Skeletal muscle tissue (tissue), 3 donors: ENCODE measurements at regions not wholly inside any gene's neighbourhood (a gene's known extent, or its start where the extent isn't known, plus 50 kb on each side); places are given as distances from the start of the nearest gene placed in this dataset.
"Not testable (repeated sequence)": the region's sequence is repeated elsewhere in the genome, so short reads cannot be mapped to it uniquely, and the experiment has no call there.

Source experiments
- H3K27ac ChIP-seq: one replicate; pipeline ENCODE4 v1.7.0; 2013; ENCODE audit warnings: mild to moderate bottlenecking, low read depth, low read length, inconsistent platforms
- H3K27me3 ChIP-seq, 3 donors: one replicate each; pipeline ENCODE4 v1.7.0; 2013; ENCODE audit warnings: low read length in 3 of 3; ENCODE audit not compliant: control insufficient read depth in 3 of 3, insufficient read depth in 3 of 3
- H3K36me3 ChIP-seq, 3 donors: one replicate each; pipeline ENCODE4 v1.7.0; 2013; ENCODE audit warnings: low read length in 3 of 3; ENCODE audit not compliant: control insufficient read depth in 3 of 3, insufficient read depth in 3 of 3
- H3K4me1 ChIP-seq, 3 donors: one replicate each; pipeline ENCODE4 v1.7.0; 2013; ENCODE audit warnings: low read length in 3 of 3, mild to moderate bottlenecking in 3 of 3; ENCODE audit not compliant: control insufficient read depth in 3 of 3, insufficient read depth in 3 of 3
- H3K4me3 ChIP-seq, 3 donors: one replicate each; pipeline ENCODE4 v1.7.0; 2013; ENCODE audit warnings: low read length in 3 of 3
- H3K9ac ChIP-seq, 3 donors: one replicate each; pipeline ENCODE4 v1.7.0; 2013; ENCODE audit warnings: low read length in 3 of 3, mild to moderate bottlenecking in 3 of 3, moderate library complexity in 2 of 3, low read depth in 1 of 3
- H3K9me3 ChIP-seq, 3 donors: one replicate each; pipeline ENCODE4 v1.7.0; 2013; ENCODE audit warnings: low read length in 3 of 3; ENCODE audit not compliant: control insufficient read depth in 3 of 3
- donor health status: Osteomylitis.

DNA sequence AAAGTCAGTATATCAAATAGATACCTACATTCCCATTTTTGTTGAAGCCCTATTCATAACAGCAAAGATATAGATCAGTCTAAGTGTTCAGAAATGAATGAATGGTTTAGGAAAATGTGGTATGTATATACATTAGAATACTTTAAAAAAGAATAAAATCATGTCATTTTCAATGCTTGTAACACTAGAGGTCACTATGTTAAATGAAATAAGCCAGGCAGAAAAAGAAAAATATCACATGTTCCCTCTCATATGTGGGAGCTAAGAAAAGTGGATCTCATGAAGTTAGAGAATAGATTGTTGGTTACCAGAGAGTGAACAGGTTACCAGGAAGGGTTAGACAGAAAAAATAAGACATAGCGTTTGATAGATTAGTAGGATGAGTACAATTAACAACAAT, 1111.0 kb upstream of the SLC39A10 start:
- Histone ChIP-seq H3K9me3 (no peaks in the 10 kb centered on the region), H3K36me3 (no peaks in the 10 kb centered on the region), H3K27ac (no peak overlapping the region), H3K4me3 (no peak overlapping the region), H3K27me3 (no peaks in the 10 kb centered on the region), H3K9ac (no peak overlapping the region), H3K4me1 (no peaks in the 10 kb centered on the region)

DNA sequence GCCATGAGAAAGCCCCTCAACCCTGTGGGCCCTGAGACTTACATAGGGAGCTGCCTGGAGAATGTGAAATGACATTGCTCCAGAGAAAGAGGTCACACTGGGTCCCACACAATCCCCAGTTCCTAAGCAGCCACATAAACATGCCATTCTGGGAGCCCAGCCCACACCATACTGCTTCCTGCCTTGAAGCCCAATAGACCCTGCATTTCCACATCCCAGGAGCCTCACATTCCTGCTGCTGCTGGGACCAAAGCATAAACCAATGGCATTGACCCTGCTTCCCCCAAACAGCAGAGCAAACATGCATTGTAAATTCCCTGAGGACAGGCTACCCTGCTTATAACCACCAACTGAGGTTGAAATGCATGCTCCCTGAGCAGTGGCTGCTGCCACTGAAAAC, 1117.6 kb upstream of the SLC39A10 start:
- Histone ChIP-seq H3K4me3 (no peak overlapping the region), H3K4me1 (no peaks in the 10 kb centered on the region), H3K36me3 (no peaks in the 10 kb centered on the region), H3K27ac (no peak overlapping the region), H3K9me3 (no peaks in the 10 kb centered on the region), H3K27me3 (no peaks in the 10 kb centered on the region), H3K9ac (no peak overlapping the region)

DNA sequence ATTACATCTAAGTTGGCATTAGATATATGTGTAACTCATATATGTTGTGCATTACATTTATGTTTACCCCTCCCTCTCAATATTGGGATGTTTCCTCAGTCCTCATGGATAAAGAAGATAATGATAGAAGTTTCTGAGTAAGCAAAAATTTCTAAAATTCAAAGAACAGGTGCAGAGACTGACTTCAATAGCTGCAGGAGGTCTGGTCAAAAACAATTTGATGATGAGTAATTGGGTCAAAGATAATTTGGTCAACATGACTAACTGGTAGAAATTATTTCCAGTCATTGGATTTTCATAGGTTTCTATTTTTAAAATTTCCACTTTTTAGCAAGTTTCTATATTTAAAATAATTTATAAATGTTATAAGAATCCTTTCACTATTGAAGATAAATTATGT, 1130.9 kb upstream of the SLC39A10 start:
- no peak overlapping the region for H3K4me3 ChIP-seq
- no peaks in the 10 kb centered on the region for H3K27me3 ChIP-seq
- H3K27ac ChIP-seq: no peak overlapping the region
- H3K9me3 ChIP-seq: no peaks in the 10 kb centered on the region
- H3K9ac ChIP-seq: no peak overlapping the region
- no peaks in the 10 kb centered on the region for H3K36me3 ChIP-seq
- no peaks in the 10 kb centered on the region for H3K4me1 ChIP-seq

DNA sequence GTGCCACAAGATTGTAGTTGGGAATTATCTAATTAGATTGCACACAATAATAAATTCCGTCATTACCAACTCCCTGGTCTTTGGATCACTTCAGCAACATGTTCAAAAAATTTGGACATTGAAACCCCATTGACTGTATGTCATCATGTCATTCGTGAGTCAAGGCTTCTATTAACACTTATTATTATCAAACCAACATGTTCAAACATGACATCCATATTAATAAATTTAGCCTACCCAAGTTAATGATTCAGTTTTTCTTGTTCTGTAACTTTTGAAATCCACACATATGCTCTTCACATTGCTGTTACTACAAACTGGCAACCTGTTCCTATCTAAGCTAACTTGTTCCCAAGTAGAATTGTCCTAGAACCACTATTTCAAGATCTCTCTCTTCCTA, 1142.7 kb upstream of the SLC39A10 start:
- Histone ChIP-seq H3K27ac (no peak overlapping the region), H3K4me3 (no peak overlapping the region), H3K4me1 (no peaks in the 10 kb centered on the region), H3K9me3 (no peaks in the 10 kb centered on the region), H3K36me3 (no peaks in the 10 kb centered on the region), H3K27me3 (no peaks in the 10 kb centered on the region), H3K9ac (no peak overlapping the region)

DNA sequence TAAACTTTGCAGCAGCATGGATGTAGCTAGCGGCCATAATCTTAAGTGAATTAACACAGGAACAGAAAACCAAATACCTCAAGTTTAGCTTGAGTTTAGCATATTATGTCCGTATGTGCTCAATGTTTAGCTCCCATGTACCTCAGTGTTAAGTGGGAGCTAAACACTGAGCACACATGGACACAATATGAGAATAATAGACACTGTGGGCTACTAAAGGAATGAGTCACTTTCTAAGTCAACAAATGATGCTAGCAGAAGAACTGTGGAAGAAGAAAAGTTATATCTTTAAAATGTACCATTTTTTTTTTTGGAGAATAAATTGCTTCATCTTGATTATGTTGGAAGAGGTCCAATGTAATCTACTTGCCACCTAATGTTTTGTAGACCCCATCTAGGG, 1146.0 kb upstream of the SLC39A10 start:
- H3K4me1 ChIP-seq, H3K4me3 ChIP-seq, H3K27me3 ChIP-seq, H3K36me3 ChIP-seq, H3K9me3 ChIP-seq, H3K27ac ChIP-seq, H3K9ac ChIP-seq: not testable (repeated sequence)

DNA sequence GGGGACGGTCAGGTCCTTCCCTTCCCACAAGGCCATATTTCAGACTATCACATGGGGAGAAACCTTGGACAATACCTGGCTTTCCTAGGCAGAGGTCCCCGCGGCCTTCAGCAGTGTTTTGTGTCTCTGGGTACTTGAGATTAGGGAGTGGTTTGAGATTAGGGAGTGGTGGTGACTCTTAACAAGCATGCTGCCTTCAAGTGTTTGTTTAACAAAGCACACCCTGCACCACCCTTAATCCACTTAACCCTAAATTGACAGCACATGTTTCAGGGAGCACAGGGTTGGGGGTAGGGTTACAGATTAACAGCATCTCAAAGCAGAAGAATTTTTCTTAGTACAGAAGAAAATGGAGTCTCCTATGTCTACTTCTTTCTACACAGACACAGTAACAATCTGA, 1152.2 kb upstream of the SLC39A10 start:
- H3K9ac ChIP-seq, H3K4me1 ChIP-seq: not testable (repeated sequence)

DNA sequence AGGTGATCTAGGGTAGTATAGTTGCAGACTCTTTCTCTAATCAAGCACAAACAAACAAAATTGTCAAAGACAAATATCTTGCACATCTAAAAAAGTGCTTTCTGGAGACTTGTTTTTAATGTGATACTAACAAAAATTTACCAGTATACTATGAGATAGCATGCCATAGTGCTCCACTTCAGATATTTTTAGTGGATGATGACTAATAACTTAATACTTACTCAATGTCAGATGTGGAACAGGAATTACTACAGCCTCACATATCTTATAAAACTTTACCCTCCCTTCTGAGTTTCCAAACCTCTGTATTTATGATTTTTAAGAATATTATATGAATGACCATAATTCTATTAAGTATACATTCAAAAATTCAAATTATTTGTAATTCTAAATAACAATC, 1162.0 kb upstream of the SLC39A10 start:
- Histone ChIP-seq H3K27ac (no peak overlapping the region), H3K4me1 (no peaks in the 10 kb centered on the region), H3K9me3 (no peaks in the 10 kb centered on the region), H3K9ac (no peak overlapping the region), H3K4me3 (no peak overlapping the region), H3K27me3 (no peaks in the 10 kb centered on the region), H3K36me3 (no peaks in the 10 kb centered on the region)

More for the DNA sequence above, 1152.2 kb upstream of the SLC39A10 start:
- H3K36me3 ChIP-seq, H3K27me3 ChIP-seq, H3K27ac ChIP-seq, H3K9me3 ChIP-seq, H3K4me3 ChIP-seq: not testable (repeated sequence)

DNA sequence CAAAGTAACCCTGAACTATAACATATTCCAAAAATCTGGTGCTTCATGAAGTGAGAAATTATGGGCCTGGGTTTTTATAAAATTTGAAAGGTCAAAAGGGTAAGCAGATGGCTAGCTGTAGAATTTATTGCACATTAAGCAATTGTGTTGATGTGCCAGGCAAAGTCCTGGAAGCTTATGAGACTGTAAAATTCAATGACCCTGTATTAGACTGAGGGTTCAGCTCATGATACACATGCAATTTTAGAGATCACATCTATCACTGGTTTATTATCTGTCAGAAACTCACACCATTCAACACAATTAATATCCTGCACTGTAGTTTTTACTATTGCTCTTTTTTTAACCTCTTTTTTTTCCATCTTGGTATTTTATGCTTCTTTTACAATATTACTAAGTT, 1162.6 kb upstream of the SLC39A10 start:
- H3K27me3 ChIP-seq: no peaks in the 10 kb centered on the region

DNA sequence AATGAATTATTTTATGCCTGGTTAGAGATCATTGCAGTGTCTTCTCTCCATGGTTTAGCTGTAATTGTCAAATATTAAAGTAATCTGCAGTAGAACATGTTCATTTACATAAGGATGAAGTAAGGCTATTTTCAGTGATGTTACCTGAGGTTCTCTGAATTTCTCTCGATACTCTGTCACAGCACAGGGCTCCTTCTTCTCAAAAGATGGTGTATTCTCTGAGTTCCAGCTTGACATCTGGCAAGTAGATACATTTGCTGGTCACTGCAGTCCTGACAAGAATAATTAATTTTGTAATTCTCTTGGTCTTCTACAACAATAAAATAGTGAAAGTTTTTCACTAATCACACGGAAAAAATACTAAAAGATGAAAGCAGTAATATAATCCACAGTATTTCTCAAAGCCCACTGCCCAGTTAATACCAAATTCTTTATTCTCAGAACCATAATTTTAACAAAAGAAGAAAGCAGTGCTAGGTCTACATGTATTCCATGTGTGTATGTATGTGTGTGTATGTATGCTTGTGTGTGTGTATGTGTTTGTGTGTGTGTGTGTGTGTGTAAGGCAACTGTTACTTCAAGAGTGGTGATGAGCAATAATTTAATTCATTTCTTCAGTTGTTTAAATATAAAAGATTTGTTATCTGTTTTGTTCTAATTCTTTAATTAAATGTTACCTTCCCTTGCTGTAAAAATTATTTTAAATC, 1165.5 kb upstream of the SLC39A10 start:
- Histone ChIP-seq H3K9ac (no peak overlapping the region), H3K4me3 (no peak overlapping the region), H3K9me3 (no peaks in the 10 kb centered on the region), H3K36me3 (no peaks in the 10 kb centered on the region), H3K27ac (no peak overlapping the region), H3K4me1 (no peaks in the 10 kb centered on the region), H3K27me3 (no peaks in the 10 kb centered on the region)

More for the DNA sequence above, 1162.6 kb upstream of the SLC39A10 start:
- Histone ChIP-seq H3K27ac (no peak overlapping the region), H3K9ac (no peak overlapping the region), H3K9me3 (no peaks in the 10 kb centered on the region), H3K4me1 (no peaks in the 10 kb centered on the region), H3K36me3 (no peaks in the 10 kb centered on the region), H3K4me3 (no peak overlapping the region)

DNA sequence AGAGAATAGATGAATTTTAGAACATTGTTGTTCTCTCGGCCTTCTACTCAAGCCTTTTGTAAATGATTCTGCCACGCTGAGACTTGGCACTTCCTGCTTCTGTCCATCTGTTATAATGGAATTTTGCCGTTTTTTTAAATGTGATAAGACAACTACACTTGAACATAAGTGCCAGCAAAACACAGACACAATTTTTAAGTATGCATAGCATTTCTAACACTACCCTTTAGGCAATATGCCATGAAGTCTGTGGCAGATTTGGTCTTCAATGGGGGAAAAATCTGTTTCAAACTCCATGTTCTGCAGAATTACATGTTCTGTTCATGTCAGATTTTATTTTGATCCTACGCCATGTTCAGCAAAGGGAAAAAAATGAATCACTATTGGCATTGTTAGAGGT, 1170.7 kb upstream of the SLC39A10 start:
- H3K36me3 ChIP-seq: no peaks in the 10 kb centered on the region
- H3K27ac ChIP-seq: no peak overlapping the region
- no peak overlapping the region for H3K4me3 ChIP-seq
- no peaks in the 10 kb centered on the region for H3K4me1 ChIP-seq
- H3K9ac ChIP-seq: no peak overlapping the region
- no peaks in the 10 kb centered on the region for H3K27me3 ChIP-seq
- H3K9me3 ChIP-seq: no peaks in the 10 kb centered on the region

DNA sequence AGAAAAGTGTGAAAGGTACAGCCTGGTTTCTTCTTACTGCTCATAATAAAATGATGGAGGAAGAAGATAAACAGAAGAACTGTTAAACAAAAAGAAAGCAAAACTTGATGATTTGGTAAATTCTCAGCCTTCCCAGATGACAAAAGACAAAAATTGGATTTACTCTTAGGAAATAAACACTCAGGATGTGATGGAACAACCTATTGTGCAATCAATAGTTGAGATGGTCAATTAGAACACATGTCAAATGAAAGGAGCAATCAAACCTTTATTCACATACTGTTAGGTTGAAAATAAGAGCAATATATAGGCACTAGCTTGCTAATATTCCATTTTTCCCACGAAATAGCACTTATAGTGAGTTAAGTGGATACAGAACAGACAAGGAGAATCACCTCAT, 1174.0 kb upstream of the SLC39A10 start:
- Histone ChIP-seq H3K9me3 (no peaks in the 10 kb centered on the region), H3K4me3 (no peak overlapping the region), H3K27ac (no peak overlapping the region), H3K9ac (no peak overlapping the region), H3K27me3 (no peaks in the 10 kb centered on the region), H3K36me3 (no peaks in the 10 kb centered on the region), H3K4me1 (no peaks in the 10 kb centered on the region)
